ENCODE measurements at regions not wholly inside any gene's neighbourhood (a gene's known extent, or its start where the extent isn't known, plus 50 kb on each side); places are given as distances from the start of the nearest gene placed in this dataset.

DNA sequence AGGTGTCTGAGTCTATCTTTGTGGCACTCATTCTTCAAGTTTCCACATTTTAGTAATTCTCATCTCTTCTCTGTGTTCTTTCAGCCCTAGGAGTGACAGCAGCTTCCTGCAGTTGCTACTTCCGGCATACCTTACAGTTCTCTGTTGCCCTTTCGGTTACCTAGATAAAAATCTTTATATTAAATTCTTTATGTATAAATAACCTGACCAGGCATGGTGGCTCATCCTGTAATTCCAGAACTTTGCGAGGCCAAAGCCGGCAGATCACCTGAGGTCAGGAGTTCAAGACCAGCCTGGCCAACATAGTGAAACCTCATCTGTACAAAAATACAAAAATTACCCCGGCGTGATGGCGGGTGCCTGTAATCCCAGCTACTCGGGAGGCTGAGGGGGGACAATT, 62.9 kb downstream of the CDKN2C start:
- H2AFZ ChIP-seq (ENCODE audit: low read length), result no peak overlapping the region
- 90% methylated on average over 8 of the region's 8 CpGs; no CpG with 5 or more reads in 1 of the 2 experiments for WGBS, 2 experiments (ENCODE audit: extremely low coverage in 1 of 2, insufficient coverage in 1 of 2, insufficient read length in 1 of 2, insufficient replicate concordance in 2 of 2, low coverage in 1 of 2, low lambda C conversion rate in 2 of 2, missing lambda C conversion rate in 1 of 2)
- H2BK12ac ChIP-seq (ENCODE audit: low read depth, low read length), result no peak overlapping the region
- H2BK5ac ChIP-seq (ENCODE audit: low read depth, low read length), result no peak overlapping the region
- H3K9me3 ChIP-seq (ENCODE audit: insufficient read depth in 2 of 2, low read depth in 1 of 2, low read length in 1 of 2), result no peaks in the 10 kb centered on the region
- no peaks in the 10 kb centered on the region for H3K36me3 ChIP-seq (ENCODE audit: control insufficient read depth in 2 of 4, insufficient read depth in 4 of 4, low read length in 3 of 4)
- no peaks in the 10 kb centered on the region for H3K79me2 ChIP-seq (ENCODE audit: control insufficient read depth in 1 of 2, insufficient read depth in 2 of 2, low read length in 2 of 2)
- H3K27ac ChIP-seq (ENCODE audit: low read depth, low read length), result no peak overlapping the region
- no peaks in the 10 kb centered on the region for H3K23me2 ChIP-seq (ENCODE audit: low read depth, low read length)
- no peak overlapping the region for H4K5ac ChIP-seq (ENCODE audit: insufficient read length, low read depth, low read length)
- ChIA-PET CTCF (ENCODE audit: partially characterized antibody) (interaction anchor here (2.0 kb wide), 1 partner anchor 156 kb away, joined by 7 read pairs; no protein-coding TSS in a partner anchor), POLR2A (ENCODE audit: partially characterized antibody) (no interaction called here)
- no peak overlapping the region for H2BK15ac ChIP-seq (ENCODE audit: low read length)
- DNase-seq (ENCODE audit: low read depth in 1 of 2, low spot score in 2 of 2) (no peak), FAIRE-seq (no peak)
- H2BK20ac ChIP-seq (ENCODE audit: low read length), result no peak overlapping the region
- no peak overlapping the region for H4K8ac ChIP-seq (ENCODE audit: extremely low read depth, insufficient read depth, low read length)
- no peak overlapping the region for H3K4me2 ChIP-seq (ENCODE audit: insufficient read depth in 1 of 2, low read depth in 2 of 2, low read length in 2 of 2)
- H3K23ac ChIP-seq (ENCODE audit: insufficient read length), result no peak overlapping the region
- no peaks in the 10 kb centered on the region for H4K20me1 ChIP-seq (replicated peaks in 1 of 2; ENCODE audit: control insufficient read depth in 1 of 2, insufficient read depth in 2 of 2, low read length in 2 of 2)
- H3K27me3 ChIP-seq (replicated peaks in 1 of 4; ENCODE audit: control insufficient read depth in 3 of 4, extremely low read depth in 1 of 4, insufficient read depth in 3 of 4, low read length in 3 of 4), result no peaks in the 10 kb centered on the region
- H3K79me1 ChIP-seq (ENCODE audit: low read depth, low read length), result no peaks in the 10 kb centered on the region
- H2BK120ac ChIP-seq (replicated peaks; ENCODE audit: low read depth, low read length), result no peak overlapping the region
- no peak overlapping the region for H3K4ac ChIP-seq (replicated peaks; ENCODE audit: insufficient read length, low read depth, low read length)
- H4K91ac ChIP-seq (replicated peaks; ENCODE audit: insufficient read length, low read length), result no peak overlapping the region
- H3K18ac ChIP-seq (ENCODE audit: extremely low read depth, low read length), result no peak overlapping the region
- H3K56ac ChIP-seq (replicated peaks; ENCODE audit: insufficient read length, low read depth, low read length), result no peak overlapping the region
- no peak overlapping the region for H3K9ac ChIP-seq (replicated peaks in 1 of 4; ENCODE audit: extremely low read depth in 1 of 4, low read depth in 3 of 4, low read length in 3 of 4)
- no peak overlapping the region for H2AK5ac ChIP-seq (ENCODE audit: low read depth, low read length)
- H3K14ac ChIP-seq (ENCODE audit: insufficient read length), result no peak overlapping the region
- no peak overlapping the region for H3K4me3 ChIP-seq (ENCODE audit: extremely low read depth in 1 of 4, insufficient read depth in 2 of 4, low read depth in 3 of 4, low read length in 4 of 4)
- H3K4me1 ChIP-seq (replicated peaks in 1 of 4; ENCODE audit: control insufficient read depth in 3 of 4, insufficient read depth in 4 of 4, low read length in 3 of 4), result no peaks in the 10 kb centered on the region
- TF ChIP-seq BACH1 (IDR thresholded peaks at IDR 0.05; ENCODE audit: low read length) (no peak), SP1 (IDR thresholded peaks at IDR 0.05; ENCODE audit: low read depth, low read length) (no peak), HDAC6 (IDR thresholded peaks at IDR 0.05; ENCODE audit: low read depth, low read length) (no peak), ZNF274 (IDR thresholded peaks at IDR 0.05; ENCODE audit: borderline replicate concordance, extremely low read depth, low read length) (no peak), CHD1 (IDR thresholded peaks at IDR 0.05; ENCODE audit: low read depth, low read length) (no peak), POLR2A (IDR thresholded peaks at IDR 0.05; ENCODE audit: control extremely low read depth in 1 of 2, low read depth in 2 of 2, low read length in 2 of 2) (no peak), EGR1 (IDR thresholded peaks at IDR 0.05; ENCODE audit: borderline replicate concordance, low read depth, low read length) (no peak), GTF2F1 (IDR thresholded peaks at IDR 0.05; ENCODE audit: borderline replicate concordance, low read depth, low read length) (no peak), RFX5 (IDR thresholded peaks at IDR 0.05; ENCODE audit: borderline replicate concordance, low read depth, low read length) (no peak), MAFK (IDR thresholded peaks at IDR 0.05; ENCODE audit: low read depth, low read length) (no peak), BCL11A (IDR thresholded peaks at IDR 0.05; ENCODE audit: low read depth in 2 of 2, low read length in 2 of 2) (no peak), CREB1 (IDR thresholded peaks at IDR 0.05) (no peak), RAD21 (IDR thresholded peaks at IDR 0.05 in 1 of 2, conservative IDR thresholded peaks at IDR 0.05 in 1 of 2; ENCODE audit: low read depth in 2 of 2, low read length in 2 of 2) (no peak), SUZ12 (IDR thresholded peaks at IDR 0.05; ENCODE audit: low read length) (no peak)
- TF ChIP-seq, protein P1, sequence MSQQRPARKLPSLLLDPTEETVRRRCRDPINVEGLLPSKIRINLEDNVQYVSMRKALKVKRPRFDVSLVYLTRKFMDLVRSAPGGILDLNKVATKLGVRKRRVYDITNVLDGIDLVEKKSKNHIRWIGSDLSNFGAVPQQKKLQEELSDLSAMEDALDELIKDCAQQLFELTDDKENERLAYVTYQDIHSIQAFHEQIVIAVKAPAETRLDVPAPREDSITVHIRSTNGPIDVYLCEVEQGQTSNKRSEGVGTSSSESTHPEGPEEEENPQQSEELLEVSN (IDR thresholded peaks at IDR 0.05), result no peak

Measured in H1 (cell line).